H1 (cell line): ENCODE measurements at regions not wholly inside any gene's neighbourhood (a gene's known extent, or its start where the extent isn't known, plus 50 kb on each side); places are given as distances from the start of the nearest gene placed in this dataset.

Experiments
- CTCF ChIA-PET: fragments of 300-600 bp; sonication (Branson Sonifier 250); formaldehyde crosslinking; loops from one replicate; lab custom pipeline; 2021; ENCODE audit not compliant: partially characterized antibody; lab: Charles Lee
- POLR2A ChIA-PET: fragments of 300-600 bp; sonication (Branson Sonifier 250); formaldehyde crosslinking; loops from one replicate; lab custom pipeline; 2021; ENCODE audit warnings: inconsistent platforms; ENCODE audit not compliant: partially characterized antibody; lab: Charles Lee
- DNase-seq, 2 experiments: peaks; one replicate each; pipeline versions ENCODE4 v3.0.0 to v3.0.0-alpha.2; 2010 to 2022; ENCODE audit warnings: low spot score in 2 of 2, low read depth in 1 of 2, mixed read lengths in 1 of 2
- FAIRE-seq: peaks from 2 replicates; lab custom pipeline; 2011; peaks lifted over from hg19 to GRCh38; lab: Jason Lieb, UNC
- H2AFZ ChIP-seq: 2 replicates; pipeline ENCODE4 v1.8.1; 2012; ENCODE audit warnings: low read length, inconsistent platforms
- H2AK5ac ChIP-seq: 2 replicates; pipeline ENCODE4 v1.6.1; 2013; ENCODE audit warnings: low read depth, low read length
- H2BK120ac ChIP-seq: replicated peaks from 2 replicates; pipeline ENCODE3; 2013; ENCODE audit warnings: low read depth, low read length, inconsistent platforms
- H2BK12ac ChIP-seq: 2 replicates; pipeline ENCODE4 v1.6.1; 2013; ENCODE audit warnings: low read depth, low read length
- H2BK15ac ChIP-seq: 2 replicates; pipeline ENCODE4 v1.6.1; 2013; ENCODE audit warnings: low read length
- H2BK20ac ChIP-seq: 2 replicates; pipeline ENCODE4 v1.6.1; 2013; ENCODE audit warnings: low read length
- H2BK5ac ChIP-seq: 2 replicates; pipeline ENCODE4 v1.6.1; 2013; ENCODE audit warnings: low read depth, low read length
- H3K14ac ChIP-seq: 2 replicates; pipeline ENCODE4 v1.6.1; 2013; ENCODE audit warnings: inconsistent platforms; ENCODE audit not compliant: insufficient read length
- H3K18ac ChIP-seq: 2 replicates; pipeline ENCODE4 v1.6.1; 2013; ENCODE audit warnings: low read length; ENCODE audit errors: extremely low read depth
- H3K23ac ChIP-seq: 2 replicates; pipeline ENCODE4 v1.6.1; 2013; ENCODE audit warnings: inconsistent platforms; ENCODE audit not compliant: insufficient read length
- H3K23me2 ChIP-seq: 2 replicates; pipeline ENCODE4 v1.6.1; 2013; ENCODE audit warnings: low read depth, low read length
- H3K27ac ChIP-seq: 2 replicates; pipeline ENCODE4 v1.6.1; 2011; ENCODE audit warnings: low read depth, low read length, inconsistent platforms
- H3K27me3 ChIP-seq, 4 experiments: replicated peaks in 1 of 4; 1 replicate in 1 of 4; 2 replicates in 3 of 4; pipeline versions ENCODE4 v1.6.1 to v1.8.1; 2011 to 2013; ENCODE audit warnings: low read length in 3 of 4, mild to moderate bottlenecking in 3 of 4, inconsistent platforms in 2 of 4, mixed read lengths in 2 of 4, moderate library complexity in 1 of 4; ENCODE audit not compliant: control insufficient read depth in 3 of 4, insufficient read depth in 3 of 4; ENCODE audit errors: extremely low read depth in 1 of 4
- H3K36me3 ChIP-seq, 4 experiments: 2 replicates each; pipeline versions ENCODE4 v1.6.1 to v1.8.1; 2011 to 2013; ENCODE audit warnings: mild to moderate bottlenecking in 4 of 4, low read length in 3 of 4, moderate library complexity in 2 of 4, control low read depth in 1 of 4, inconsistent platforms in 1 of 4; ENCODE audit not compliant: insufficient read depth in 4 of 4, control insufficient read depth in 2 of 4
- H3K4ac ChIP-seq: replicated peaks from 2 replicates; pipeline ENCODE3; 2013; ENCODE audit warnings: low read length, low read depth, mixed read lengths, inconsistent platforms; ENCODE audit not compliant: insufficient read length
- H3K4me1 ChIP-seq, 4 experiments: replicated peaks in 1 of 4; 1 replicate in 1 of 4; 2 replicates in 3 of 4; pipeline versions ENCODE4 v1.6.1 to v1.8.1; 2011 to 2013; ENCODE audit warnings: low read length in 3 of 4, inconsistent platforms in 2 of 4, mixed read lengths in 1 of 4; ENCODE audit not compliant: insufficient read depth in 4 of 4, control insufficient read depth in 3 of 4
- H3K4me2 ChIP-seq, 2 experiments: 2 replicates each; pipeline versions ENCODE4 v1.6.1 to v1.8.1; 2011 to 2013; ENCODE audit warnings: low read depth in 2 of 2, low read length in 2 of 2, control low read depth in 1 of 2, inconsistent platforms in 1 of 2, mild to moderate bottlenecking in 1 of 2; ENCODE audit not compliant: insufficient read depth in 1 of 2
- H3K4me3 ChIP-seq, 4 experiments: fragments of 200-600, 300-600 bp in 1 of 4; sonication (generic), shearing (Covaris generic), sonication (Bioruptor Twin) in 1 of 4; 2 replicates each; pipeline versions ENCODE4 v1.5.1 to v1.8.1; 2011 to 2016; ENCODE audit warnings: low read length in 4 of 4, low read depth in 3 of 4, control low read depth in 2 of 4, inconsistent platforms in 2 of 4, mild to moderate bottlenecking in 2 of 4, mixed read lengths in 1 of 4, moderate library complexity in 1 of 4; ENCODE audit not compliant: insufficient read depth in 2 of 4; ENCODE audit errors: extremely low read depth in 1 of 4
- H3K56ac ChIP-seq: replicated peaks from 2 replicates; pipeline ENCODE3; 2013; ENCODE audit warnings: low read depth, mild to moderate bottlenecking, mixed read lengths, low read length, inconsistent platforms; ENCODE audit not compliant: insufficient read length
- H3K79me1 ChIP-seq: 2 replicates; pipeline ENCODE4 v1.6.1; 2013; ENCODE audit warnings: low read depth, low read length, control low read depth
- H3K79me2 ChIP-seq, 2 experiments: 2 replicates each; pipeline versions ENCODE4 v1.6.1 to v1.8.1; 2012 to 2013; ENCODE audit warnings: low read length in 2 of 2, mild to moderate bottlenecking in 2 of 2, inconsistent platforms in 1 of 2; ENCODE audit not compliant: insufficient read depth in 2 of 2, control insufficient read depth in 1 of 2
- H3K9ac ChIP-seq, 4 experiments: replicated peaks in 1 of 4; 1 replicate in 1 of 4; 2 replicates in 3 of 4; pipeline versions ENCODE4 v1.6.1 to v1.8.1; 2011 to 2013; ENCODE audit warnings: low read depth in 3 of 4, low read length in 3 of 4, control low read depth in 2 of 4, mild to moderate bottlenecking in 2 of 4, moderate library complexity in 2 of 4, inconsistent platforms in 1 of 4; ENCODE audit errors: extremely low read depth in 1 of 4
- H3K9me3 ChIP-seq, 2 experiments: 2 replicates each; pipeline versions ENCODE4 v1.6.1 to v1.8.1; 2012 to 2013; ENCODE audit warnings: mild to moderate bottlenecking in 2 of 2, moderate library complexity in 2 of 2, control low read depth in 1 of 2, inconsistent platforms in 1 of 2, low read depth in 1 of 2, low read length in 1 of 2, mixed read lengths in 1 of 2; ENCODE audit not compliant: insufficient read depth in 2 of 2
- H4K20me1 ChIP-seq, 2 experiments: replicated peaks in 1 of 2; 2 replicates each; pipeline versions ENCODE3 to v1.8.1; 2011 to 2013; ENCODE audit warnings: inconsistent platforms in 2 of 2, low read length in 2 of 2, mild to moderate bottlenecking in 1 of 2; ENCODE audit not compliant: insufficient read depth in 2 of 2, control insufficient read depth in 1 of 2
- H4K5ac ChIP-seq: 2 replicates; pipeline ENCODE4 v1.6.1; 2013; ENCODE audit warnings: low read length, low read depth, mixed read lengths, inconsistent platforms; ENCODE audit not compliant: insufficient read length
- H4K8ac ChIP-seq: 2 replicates; pipeline ENCODE4 v1.8.0; 2013; ENCODE audit warnings: mild to moderate bottlenecking, moderate library complexity, low read length, inconsistent platforms; ENCODE audit not compliant: insufficient read depth; ENCODE audit errors: extremely low read depth
- H4K91ac ChIP-seq: replicated peaks from 2 replicates; pipeline ENCODE3; 2013; ENCODE audit warnings: low read length, mixed read lengths, inconsistent platforms; ENCODE audit not compliant: insufficient read length
- BACH1 ChIP-seq: IDR thresholded peaks from 2 replicates; pipeline ENCODE4 v1.6.1; 2012; ENCODE audit warnings: low read length, improper control_type of control experiment
- CEBPB ChIP-seq: IDR thresholded peaks from 2 replicates; pipeline ENCODE4 v1.6.1; 2012; ENCODE audit warnings: low read depth, low read length
- CHD2 ChIP-seq: IDR thresholded peaks from 2 replicates; pipeline ENCODE4 v1.6.1; 2012; ENCODE audit warnings: low read length, improper control_type of control experiment
- JUND ChIP-seq: IDR thresholded peaks from 2 replicates; pipeline ENCODE4 v1.6.1; 2011; ENCODE audit warnings: mild to moderate bottlenecking, improper control_type of control experiment, low read length
- RAD21 ChIP-seq, 2 experiments: IDR thresholded peaks in 1 of 2; conservative IDR thresholded peaks in 1 of 2; 2 replicates each; pipeline ENCODE4 v1.6.1; 2011; ENCODE audit warnings: low read depth in 2 of 2, low read length in 2 of 2, improper control_type of control experiment in 1 of 2, inconsistent platforms in 1 of 2, mild to moderate bottlenecking in 1 of 2, moderate library complexity in 1 of 2
- RFX5 ChIP-seq: IDR thresholded peaks from 2 replicates; pipeline ENCODE4 v1.6.1; 2011; ENCODE audit warnings: low read depth, low read length, improper control_type of control experiment, borderline replicate concordance
- SAP30 ChIP-seq: fragments of 300-600 bp; sonication (generic); IDR thresholded peaks from 2 replicates; pipeline ENCODE4 v1.7.1; 2012; ENCODE audit warnings: low read length, moderate library complexity, mild to moderate bottlenecking, inconsistent platforms; ENCODE audit not compliant: insufficient read depth, insufficient replicate concordance
- SIN3A ChIP-seq, 2 experiments: IDR thresholded peaks in 1 of 2; conservative IDR thresholded peaks in 1 of 2; 2 replicates each; pipeline ENCODE4 v1.6.1; 2011 to 2012; ENCODE audit warnings: low read length in 2 of 2, improper control_type of control experiment in 1 of 2, low read depth in 1 of 2, mild to moderate bottlenecking in 1 of 2
- WGBS, 2 experiments: shearing (Covaris generic) in 1 of 2; methylation state at CpG; one replicate each; pipeline versions ENCODE4 v1.1.6 to v1.1.7; 2013 to 2015; ENCODE audit warnings: low lambda C conversion rate in 2 of 2, mixed read lengths in 2 of 2, inconsistent platforms in 1 of 2, low coverage in 1 of 2, missing lambda C conversion rate in 1 of 2; ENCODE audit not compliant: insufficient replicate concordance in 2 of 2, insufficient coverage in 1 of 2, insufficient read length in 1 of 2; ENCODE audit errors: extremely low coverage in 1 of 2, missing lambda C conversion rate in 1 of 2; 5-methylcytosine and 5-hydroxymethylcytosine counted together
- TF ChIP-seq, protein P1 (sequence below): IDR thresholded peaks from 2 replicates; pipeline ENCODE4 v1.6.1; 2012; ENCODE audit warnings: low read length, inconsistent platforms

DNA sequence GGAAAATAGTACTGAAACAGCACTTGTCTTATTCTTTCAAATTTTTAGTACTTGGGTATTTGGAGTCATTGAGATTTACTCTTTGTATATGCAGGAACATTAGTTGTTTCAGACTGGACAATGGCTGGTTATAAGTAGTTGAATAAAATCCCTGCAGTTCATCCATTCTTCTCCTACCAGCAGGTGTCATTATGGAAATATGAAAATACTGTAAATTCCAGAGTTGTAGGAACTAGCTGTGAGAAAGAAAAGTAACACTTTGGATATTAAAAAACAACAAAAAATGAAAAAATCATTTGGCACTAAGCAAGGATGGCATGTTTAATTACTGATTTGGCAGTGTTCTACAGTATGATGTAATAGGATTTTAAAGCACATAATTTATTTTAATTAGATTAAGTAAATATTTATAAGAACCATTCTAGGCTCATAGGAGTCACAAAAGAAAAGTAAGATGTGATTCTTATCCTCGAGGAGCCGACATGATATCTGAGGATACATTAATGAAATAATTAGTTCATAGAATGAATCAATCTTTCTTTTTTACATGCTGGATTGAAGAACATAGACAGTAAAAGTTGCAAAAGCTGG, 155.3 kb downstream of the KCNRG start:
- Histone ChIP-seq H2AFZ (no peak overlapping the region), H3K79me1 (no peaks in the 10 kb centered on the region), H3K4me3 (no peak overlapping the region), H2BK12ac (no peak overlapping the region), H3K4me1 (no peaks in the 10 kb centered on the region), H2BK20ac (no peak overlapping the region), H3K4ac (no peak overlapping the region), H2BK120ac (no peak overlapping the region), H3K18ac (no peak overlapping the region), H3K56ac (no peak overlapping the region), H3K4me2 (no peak overlapping the region), H3K23me2 (no peaks in the 10 kb centered on the region), H2BK15ac (no peak overlapping the region), H3K79me2 (no peaks in the 10 kb centered on the region), H3K27ac (no peak overlapping the region), H4K5ac (no peak overlapping the region), H4K91ac (no peak overlapping the region), H2AK5ac (no peak overlapping the region), H3K14ac (no peak overlapping the region), H3K27me3 (no peaks in the 10 kb centered on the region), H4K8ac (no peak overlapping the region), H3K9ac (no peak overlapping the region), H3K36me3 (no peaks in the 10 kb centered on the region), H3K23ac (no peak overlapping the region), H2BK5ac (no peak overlapping the region), H4K20me1 (no peaks in the 10 kb centered on the region), H3K9me3 (no peaks in the 10 kb centered on the region)
- WGBS, 2 experiments = 96% methylated on average over 2 of the region's 2 CpGs; no CpG with 5 or more reads in 1 of the 2 experiments
- ChIA-PET POLR2A (no interaction called here), CTCF (interaction anchor here (0.6 kb wide), 1 partner anchor 48 kb away, joined by 3 read pairs; no protein-coding TSS in a partner anchor)
- DNase-seq = no peak
- no peak for TF ChIP-seq JUND
- TF ChIP-seq, protein P1, sequence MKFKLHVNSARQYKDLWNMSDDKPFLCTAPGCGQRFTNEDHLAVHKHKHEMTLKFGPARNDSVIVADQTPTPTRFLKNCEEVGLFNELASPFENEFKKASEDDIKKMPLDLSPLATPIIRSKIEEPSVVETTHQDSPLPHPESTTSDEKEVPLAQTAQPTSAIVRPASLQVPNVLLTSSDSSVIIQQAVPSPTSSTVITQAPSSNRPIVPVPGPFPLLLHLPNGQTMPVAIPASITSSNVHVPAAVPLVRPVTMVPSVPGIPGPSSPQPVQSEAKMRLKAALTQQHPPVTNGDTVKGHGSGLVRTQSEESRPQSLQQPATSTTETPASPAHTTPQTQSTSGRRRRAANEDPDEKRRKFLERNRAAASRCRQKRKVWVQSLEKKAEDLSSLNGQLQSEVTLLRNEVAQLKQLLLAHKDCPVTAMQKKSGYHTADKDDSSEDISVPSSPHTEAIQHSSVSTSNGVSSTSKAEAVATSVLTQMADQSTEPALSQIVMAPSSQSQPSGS = no peak
- no peak for TF ChIP-seq CEBPB
- no peak for TF ChIP-seq CHD2
- TF ChIP-seq RAD21 (IDR thresholded peaks at IDR 0.05 in 1 of 2, conservative IDR thresholded peaks at IDR 0.05 in 1 of 2; ENCODE audit: low read depth in 2 of 2, low read length in 2 of 2) = no peak
- no peak for TF ChIP-seq RFX5
- no peak for TF ChIP-seq BACH1
- no peak for TF ChIP-seq SIN3A (conservative IDR thresholded peaks at IDR 0.05 in 1 of 2, IDR thresholded peaks at IDR 0.05 in 1 of 2; ENCODE audit: low read depth in 1 of 2, low read length in 2 of 2)
- no peak for TF ChIP-seq SAP30
- FAIRE-seq = no peak
